ENCODE measurements at regions not wholly inside any gene's neighbourhood (a gene's known extent, or its start where the extent isn't known, plus 50 kb on each side); places are given as distances from the start of the nearest gene placed in this dataset.

GRCh38 chr6:115821798-115822197 lies 238.9 kb downstream of the FRK start:
- ATAC-seq (no peak), FAIRE-seq (no peak), DNase-seq (ENCODE audit: low read depth, low spot score) (no peak)
- SMC1A ChIA-PET (ENCODE audit: uncharacterized antibody, unreplicated experiment), result no interaction called here
- Histone ChIP-seq H3K79me2 (ENCODE audit: control insufficient read depth, insufficient read depth, low read length) (no peaks in the 10 kb centered on the region), H3K27ac (ENCODE audit: control insufficient read depth, insufficient read depth) (no peak overlapping the region), H3K27me3 (replicated peaks in 1 of 2; ENCODE audit: control insufficient read depth in 2 of 2, insufficient read depth in 2 of 2, low read length in 1 of 2) (no peaks in the 10 kb centered on the region), H3K4me3 (no peak overlapping the region), H2AFZ (ENCODE audit: control insufficient read depth, low read depth, low read length) (no peak overlapping the region), H3K36me3 (ENCODE audit: control insufficient read depth in 2 of 2, insufficient read depth in 2 of 2, low read length in 1 of 2) (no peaks in the 10 kb centered on the region), H3K4me1 (ENCODE audit: control insufficient read depth, insufficient read depth, low read length) (no peaks in the 10 kb centered on the region), H4K20me1 (ENCODE audit: control insufficient read depth, insufficient read depth) (no peaks in the 10 kb centered on the region), H3K4me2 (ENCODE audit: control insufficient read depth, insufficient read depth) (no peak overlapping the region), H3K9me3 (replicated peaks; ENCODE audit: control insufficient read depth, insufficient read depth, low read length) (no peaks in the 10 kb centered on the region), H3K9ac (ENCODE audit: control insufficient read depth, insufficient read depth, low read length) (no peak overlapping the region)
- TF ChIP-seq TCF3 (IDR thresholded peaks at IDR 0.05; ENCODE audit: borderline replicate concordance, insufficient read depth, low read depth, low read length) (no peak), BCLAF1 (IDR thresholded peaks at IDR 0.05) (no peak), JUNB (IDR thresholded peaks at IDR 0.05) (no peak), EZH2 (IDR thresholded peaks at IDR 0.05; ENCODE audit: borderline replicate concordance, control insufficient read depth, low read depth, low read length) (no peak), MXI1 (IDR thresholded peaks at IDR 0.05; ENCODE audit: low read depth, low read length) (no peak), CREB1 (IDR thresholded peaks at IDR 0.05; ENCODE audit: low read depth) (no peak), IKZF2 (IDR thresholded peaks at IDR 0.05) (no peak), TCF7 (IDR thresholded peaks at IDR 0.05; ENCODE audit: borderline replicate concordance) (no peak), DPF2 (IDR thresholded peaks at IDR 0.05) (no peak), ZNF24 (IDR thresholded peaks at IDR 0.05) (no peak), POLR2A (IDR thresholded peaks at IDR 0.05; ENCODE audit: low read depth, low read length) (no peak)
- TF ChIP-seq, protein P1, sequence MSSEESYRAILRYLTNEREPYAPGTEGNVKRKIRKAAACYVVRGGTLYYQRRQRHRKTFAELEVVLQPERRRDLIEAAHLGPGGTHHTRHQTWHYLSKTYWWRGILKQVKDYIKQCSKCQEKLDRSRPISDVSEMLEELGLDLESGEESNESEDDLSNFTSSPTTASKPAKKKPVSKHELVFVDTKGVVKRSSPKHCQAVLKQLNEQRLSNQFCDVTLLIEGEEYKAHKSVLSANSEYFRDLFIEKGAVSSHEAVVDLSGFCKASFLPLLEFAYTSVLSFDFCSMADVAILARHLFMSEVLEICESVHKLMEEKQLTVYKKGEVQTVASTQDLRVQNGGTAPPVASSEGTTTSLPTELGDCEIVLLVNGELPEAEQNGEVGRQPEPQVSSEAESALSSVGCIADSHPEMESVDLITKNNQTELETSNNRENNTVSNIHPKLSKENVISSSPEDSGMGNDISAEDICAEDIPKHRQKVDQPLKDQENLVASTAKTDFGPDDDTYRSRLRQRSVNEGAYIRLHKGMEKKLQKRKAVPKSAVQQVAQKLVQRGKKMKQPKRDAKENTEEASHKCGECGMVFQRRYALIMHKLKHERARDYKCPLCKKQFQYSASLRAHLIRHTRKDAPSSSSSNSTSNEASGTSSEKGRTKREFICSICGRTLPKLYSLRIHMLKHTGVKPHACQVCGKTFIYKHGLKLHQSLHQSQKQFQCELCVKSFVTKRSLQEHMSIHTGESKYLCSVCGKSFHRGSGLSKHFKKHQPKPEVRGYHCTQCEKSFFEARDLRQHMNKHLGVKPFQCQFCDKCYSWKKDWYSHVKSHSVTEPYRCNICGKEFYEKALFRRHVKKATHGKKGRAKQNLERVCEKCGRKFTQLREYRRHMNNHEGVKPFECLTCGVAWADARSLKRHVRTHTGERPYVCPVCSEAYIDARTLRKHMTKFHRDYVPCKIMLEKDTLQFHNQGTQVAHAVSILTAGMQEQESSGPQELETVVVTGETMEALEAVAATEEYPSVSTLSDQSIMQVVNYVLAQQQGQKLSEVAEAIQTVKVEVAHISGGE (CRISPR knock-in tag; IDR thresholded peaks at IDR 0.05), result no peak
- BruUV-seq (replicated peaks), result no TSS peak
- RAD21 ChIA-PET (ENCODE audit: unreplicated experiment), result interaction anchor here (0.6 kb wide), 1 partner anchor 159 kb away, joined by 4 read pairs; no protein-coding TSS in a partner anchor
- in situ Hi-C loops (cut with MboI) (no loop called here), intact Hi-C loops (cut with micrococcal nuclease; ENCODE audit: unreplicated experiment) (no loop called here)
- CTCF ChIA-PET, result no interaction called here
- POLR2A ChIA-PET, result no interaction called here
- 6% methylated on average over 2 of the region's 2 CpGs for WGBS (ENCODE audit: insufficient coverage, insufficient replicate concordance, low lambda C conversion rate, missing lambda C conversion rate)
